ENCODE measurements at regions not wholly inside any gene's neighbourhood (a gene's known extent, or its start where the extent isn't known, plus 50 kb on each side); places are given as distances from the start of the nearest gene placed in this dataset.

- no peak for DNase-seq (ENCODE audit: low read depth)
Measured at GRCh38 chr9:13898957-13899356, 415.0 kb downstream of the NFIB start.

- DNase-seq (ENCODE audit: low read depth), result peak; percentile 13
Measured at GRCh38 chr9:13896922-13897835, 416.8 kb downstream of the NFIB start.

- DNase-seq (ENCODE audit: low read depth), result peak; percentile 10
Measured at GRCh38 chr9:13896047-13896446, 417.9 kb downstream of the NFIB start.

- no peak for DNase-seq (ENCODE audit: low read depth)
Measured at GRCh38 chr9:13885258-13885657, 428.7 kb downstream of the NFIB start.

GRCh38 chr9:13879981-13880380, 434.0 kb downstream of the NFIB start:
- DNase-seq (ENCODE audit: low read depth), result no peak

- no peak for DNase-seq (ENCODE audit: low read depth)
Measured at GRCh38 chr9:13879011-13879410, 434.9 kb downstream of the NFIB start.

GRCh38 chr9:13878241-13878711, 435.7 kb downstream of the NFIB start:
- no peak for DNase-seq (ENCODE audit: low read depth)

- no peak for DNase-seq (ENCODE audit: low read depth)
Measured at GRCh38 chr9:13876741-13877140, 437.2 kb downstream of the NFIB start.

- DNase-seq (ENCODE audit: low read depth), result no peak
Measured at GRCh38 chr9:13873203-13873602, 440.7 kb downstream of the NFIB start.

- DNase-seq (ENCODE audit: low read depth), result no peak
Measured at GRCh38 chr9:13868336-13868735, 445.6 kb downstream of the NFIB start.

GRCh38 chr9:13865869-13866268, 448.1 kb downstream of the NFIB start:
- peak; percentile 42 for DNase-seq (ENCODE audit: low read depth)

- DNase-seq (ENCODE audit: low read depth), result peak; percentile 84
Measured at GRCh38 chr9:13863112-13863511, 450.8 kb downstream of the NFIB start.

GRCh38 chr9:13862654-13863053, 451.3 kb downstream of the NFIB start:
- DNase-seq (ENCODE audit: low read depth), result no peak

GRCh38 chr9:13860946-13861640, 452.8 kb downstream of the NFIB start:
- no peak for DNase-seq (ENCODE audit: low read depth)

- DNase-seq (ENCODE audit: low read depth), result peak; percentile 27
Measured at GRCh38 chr9:13860019-13860418, 453.9 kb downstream of the NFIB start.

- DNase-seq (ENCODE audit: low read depth), result peak; percentile 66
Measured at GRCh38 chr9:13857521-13857920, 456.4 kb downstream of the NFIB start.

GRCh38 chr9:13847270-13847669, 466.7 kb downstream of the NFIB start:
- no peak for DNase-seq (ENCODE audit: low read depth)

GRCh38 chr9:13845460-13845859, 468.5 kb downstream of the NFIB start:
- DNase-seq (ENCODE audit: low read depth), result peak; percentile 66

GRCh38 chr9:13841746-13842462, 472.0 kb downstream of the NFIB start:
- DNase-seq (ENCODE audit: low read depth), result no peak

GRCh38 chr9:13832446-13832845, 481.5 kb downstream of the NFIB start:
- DNase-seq (ENCODE audit: low read depth), result no peak

GRCh38 chr9:13823026-13823425, 490.9 kb downstream of the NFIB start:
- peak; percentile 48 for DNase-seq (ENCODE audit: low read depth)

- DNase-seq (ENCODE audit: low read depth), result no peak
Measured at GRCh38 chr9:13817754-13818278, 496.1 kb downstream of the NFIB start.
